GM18499 (cell line): ENCODE measurements at regions not wholly inside any gene's neighbourhood (a gene's known extent, or its start where the extent isn't known, plus 50 kb on each side); places are given as distances from the start of the nearest gene placed in this dataset.
A peak's percentile ranks its signal among the peaks of the same experiment; 100 is the strongest.
"Not testable (repeated sequence)": the region's sequence is repeated elsewhere in the genome, so short reads cannot be mapped to it uniquely, and the experiment has no call there.

Experiments
- ATAC-seq: cut with Tn5 transposase; IDR thresholded peaks from one replicate; pipeline ENCODE4 v1.9.1; 2021; ENCODE audit warnings: moderate number of reproducible peaks; ENCODE audit not compliant: insufficient read depth, unreplicated experiment

DNA sequence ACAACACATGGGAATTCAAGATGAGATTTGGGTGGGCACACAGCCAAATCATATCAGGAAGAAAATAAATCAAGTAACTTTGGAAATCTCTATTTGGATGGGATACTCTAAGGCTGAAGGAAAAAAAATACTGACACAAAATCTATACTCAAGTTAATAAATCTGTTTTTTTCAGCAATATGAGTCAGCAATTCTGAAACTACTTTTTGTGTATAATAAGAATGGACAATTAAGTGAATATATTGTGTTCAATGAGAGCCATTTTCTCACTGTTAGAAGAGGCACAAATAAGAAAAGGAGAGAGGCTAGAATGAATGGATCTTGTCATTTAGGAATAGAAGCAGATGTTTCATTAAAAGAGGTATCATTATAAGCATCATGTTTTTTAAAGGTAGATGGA lies 651.0 kb downstream of the TAF11L14 start:
- ATAC-seq, result no peak

DNA sequence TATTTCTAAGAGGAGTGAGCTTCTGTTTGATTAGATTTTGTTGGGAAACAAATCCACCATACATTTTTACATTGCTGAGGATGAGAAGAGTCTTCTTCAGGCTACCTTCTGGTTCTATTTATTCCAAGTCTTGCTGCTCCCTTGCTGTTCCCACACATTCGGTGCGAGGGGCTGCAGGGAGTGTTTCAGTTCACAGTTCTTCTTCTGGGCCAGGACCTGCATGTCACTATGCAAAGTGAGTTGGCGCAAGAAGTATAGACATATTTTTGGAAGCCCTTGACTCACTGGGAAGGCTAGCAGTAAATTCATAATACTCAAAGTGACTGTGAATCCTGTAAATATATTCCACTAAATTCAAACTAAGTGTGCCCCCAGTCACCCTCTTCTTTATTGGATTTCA lies 657.9 kb downstream of the TAF11L14 start:
- no peak for ATAC-seq

DNA sequence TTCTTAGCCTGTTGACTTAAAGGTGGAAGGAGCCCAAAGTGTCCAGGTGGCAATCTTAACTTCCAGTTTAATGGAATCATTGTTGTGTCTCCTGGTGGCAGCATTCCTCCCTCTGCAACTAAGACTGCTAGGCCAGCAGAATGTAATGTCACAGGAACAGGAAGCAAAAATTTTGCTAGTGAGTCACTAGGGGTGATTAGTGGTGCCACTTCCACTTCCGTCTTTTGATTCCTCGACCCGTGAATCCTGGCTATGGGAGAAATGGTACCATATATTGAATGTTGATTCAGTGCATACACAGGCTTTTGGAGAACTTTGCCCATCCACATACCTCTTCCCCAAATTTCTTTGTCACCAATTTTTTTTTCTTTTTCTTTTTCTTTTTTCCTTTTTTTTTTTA lies 661.4 kb downstream of the TAF11L14 start:
- ATAC-seq, result not testable (repeated sequence)

DNA sequence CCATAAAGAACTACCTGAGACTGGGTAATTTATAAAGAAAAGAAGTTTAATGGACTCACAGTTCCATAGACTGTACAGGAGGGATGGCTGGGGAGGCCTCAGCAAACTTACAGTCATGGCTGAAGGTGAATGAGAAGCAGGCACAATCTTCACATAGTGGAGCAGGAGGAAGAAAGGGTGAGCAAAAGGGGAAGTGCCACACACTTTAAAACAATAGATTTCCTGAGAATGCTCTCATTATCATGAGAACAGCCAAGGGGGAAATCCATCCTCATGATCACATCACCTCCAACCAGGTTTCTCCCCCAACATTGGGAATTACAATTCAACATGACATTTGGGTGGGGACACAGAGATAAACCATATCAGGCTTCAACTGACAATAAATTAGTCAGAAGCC lies 664.9 kb downstream of the TAF11L14 start:
- ATAC-seq, result no peak

DNA sequence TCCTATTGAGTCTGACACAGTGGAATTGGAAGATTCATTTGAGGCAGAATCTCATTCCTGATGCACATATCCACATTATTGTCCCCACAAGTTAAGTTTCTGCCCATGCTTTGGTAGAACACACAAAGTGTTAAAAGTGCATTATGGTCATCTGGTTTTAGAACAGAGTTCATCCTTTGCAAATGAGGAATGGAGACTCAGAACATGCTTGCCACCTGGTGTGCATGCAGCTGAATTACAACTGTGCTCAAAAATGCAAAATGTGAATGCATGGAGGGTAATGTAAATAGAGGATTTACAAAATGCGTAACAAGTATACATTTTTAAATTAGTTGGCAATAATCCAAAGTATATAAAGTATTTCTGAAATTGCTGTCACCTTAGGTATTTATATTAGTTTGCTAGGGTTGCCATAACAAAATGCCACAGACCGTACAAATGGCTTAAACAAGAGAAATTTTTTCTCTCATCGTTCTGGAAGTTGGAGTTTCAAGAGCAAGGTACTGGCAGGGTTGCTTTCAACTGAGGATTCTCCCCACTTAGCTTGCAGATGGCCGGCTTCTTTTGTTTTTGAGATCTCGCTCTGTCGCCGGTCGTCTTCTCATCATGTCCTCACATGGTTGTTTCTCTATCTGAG lies 671.1 kb downstream of the TAF11L14 start:
- peak; percentile 55 for ATAC-seq

DNA sequence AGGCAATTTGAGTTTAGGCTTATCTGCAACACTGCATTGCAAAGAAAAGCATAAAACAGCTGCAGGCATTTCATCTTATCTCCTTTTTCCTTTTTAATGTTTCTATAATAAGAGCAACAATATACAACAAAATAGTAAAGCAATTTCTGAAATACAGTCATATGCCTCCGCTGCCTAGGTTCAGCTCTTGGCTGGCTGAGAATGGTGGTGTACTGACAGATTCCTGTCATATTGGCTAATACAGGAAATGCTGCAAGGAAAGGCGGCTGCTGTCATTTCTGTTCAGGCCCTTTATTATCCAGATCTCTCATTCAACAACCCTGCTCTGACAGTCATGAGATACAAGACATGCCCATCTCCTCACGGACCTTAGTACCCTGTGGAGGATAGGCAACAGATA lies 677.0 kb downstream of the TAF11L14 start:
- ATAC-seq, result no peak

DNA sequence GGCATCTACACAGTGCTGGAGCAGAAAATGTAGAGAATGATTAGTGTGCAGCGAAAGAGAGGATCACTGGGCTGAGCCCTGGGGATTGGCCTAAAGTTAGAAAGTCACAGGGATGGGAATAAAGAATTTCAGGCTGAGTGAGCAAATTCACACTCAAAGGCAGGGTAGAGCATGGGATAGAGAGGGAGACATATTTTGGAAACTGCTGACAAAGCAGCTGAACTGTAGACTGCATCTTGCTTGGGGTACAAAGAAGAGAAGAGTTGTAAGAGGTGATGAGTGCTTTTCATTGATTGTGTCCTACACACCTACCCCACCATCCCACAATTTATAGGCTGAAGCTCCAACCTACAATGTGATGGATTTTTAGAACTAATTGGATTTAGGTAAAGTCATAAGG lies 677.8 kb downstream of the TAF11L14 start:
- no peak for ATAC-seq

DNA sequence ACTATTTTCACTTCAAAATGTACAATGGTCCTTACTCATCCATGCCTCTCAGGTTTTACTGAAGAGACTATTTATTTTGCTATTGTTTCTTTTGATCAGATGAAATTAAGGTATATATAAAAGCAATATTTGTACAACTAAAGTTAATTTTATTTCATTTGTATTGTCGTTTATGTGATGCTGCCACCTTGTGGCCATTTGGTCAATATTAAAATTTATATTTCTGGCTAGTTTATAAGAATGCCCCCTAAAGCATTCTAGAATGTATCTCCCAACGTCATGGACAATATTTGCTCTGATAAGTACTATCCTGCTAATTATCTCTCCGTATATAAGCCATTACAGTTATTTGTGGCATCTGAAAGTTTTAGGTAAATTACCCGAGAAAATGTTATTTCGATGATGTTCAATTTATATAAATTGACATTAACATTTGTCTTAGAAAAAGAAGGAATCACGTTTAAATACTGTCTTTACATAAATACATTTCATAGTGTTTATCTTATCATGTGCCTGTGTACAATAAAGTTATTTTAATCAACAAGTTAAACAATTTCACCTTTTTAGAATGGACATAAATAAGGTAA lies 680.0 kb downstream of the TAF11L14 start:
- no peak for ATAC-seq

DNA sequence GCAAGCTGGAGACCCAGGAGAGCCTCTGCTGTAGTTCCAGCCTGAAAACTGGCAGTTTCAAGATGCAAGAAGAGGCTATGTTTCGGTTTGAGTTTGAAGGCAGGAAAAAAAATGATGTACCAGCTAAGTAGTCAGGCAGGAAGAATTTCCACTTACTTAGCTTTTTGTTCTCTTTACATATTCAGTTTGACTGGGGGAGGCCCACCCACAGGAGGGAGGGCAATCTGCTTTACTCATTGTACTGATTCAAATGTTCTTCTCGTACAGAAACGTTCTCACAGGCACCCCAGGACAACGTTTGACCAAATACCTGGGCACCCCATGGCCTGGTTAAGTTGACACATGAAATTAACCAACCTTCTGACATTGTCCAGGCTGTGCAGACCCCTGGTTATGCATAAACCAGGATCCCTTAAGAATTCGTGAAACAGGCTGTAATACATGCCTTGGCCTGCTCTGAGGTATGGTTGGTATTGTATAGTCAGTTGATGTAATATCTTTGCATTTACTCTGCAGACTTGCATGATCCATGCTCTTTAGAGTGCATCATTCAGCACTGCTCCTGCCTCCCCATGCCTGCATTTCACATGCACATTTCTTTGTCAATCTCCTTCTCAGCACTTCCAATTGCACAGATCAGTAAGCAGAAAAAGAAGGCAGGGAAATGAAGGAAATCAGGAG lies 687.1 kb downstream of the TAF11L14 start:
- no peak for ATAC-seq

DNA sequence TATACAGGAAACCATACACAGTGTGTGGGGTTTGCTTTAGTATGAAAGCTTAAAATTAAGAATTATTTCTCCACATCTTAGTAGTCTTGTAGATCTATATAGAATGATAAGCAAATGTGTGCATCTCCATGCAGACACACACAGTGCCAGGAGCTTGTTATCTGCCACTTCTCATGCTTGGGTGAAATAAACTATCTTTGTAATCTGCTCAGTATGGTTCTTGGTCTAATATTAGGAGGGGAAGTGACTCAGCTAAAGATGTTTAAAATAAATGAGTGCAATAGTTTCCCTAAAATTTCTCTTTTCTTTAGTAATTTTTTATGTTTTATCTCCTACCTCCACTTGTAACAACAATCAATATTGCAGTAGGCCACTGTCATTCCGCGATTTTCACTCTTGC lies 689.6 kb downstream of the TAF11L14 start:
- no peak for ATAC-seq

DNA sequence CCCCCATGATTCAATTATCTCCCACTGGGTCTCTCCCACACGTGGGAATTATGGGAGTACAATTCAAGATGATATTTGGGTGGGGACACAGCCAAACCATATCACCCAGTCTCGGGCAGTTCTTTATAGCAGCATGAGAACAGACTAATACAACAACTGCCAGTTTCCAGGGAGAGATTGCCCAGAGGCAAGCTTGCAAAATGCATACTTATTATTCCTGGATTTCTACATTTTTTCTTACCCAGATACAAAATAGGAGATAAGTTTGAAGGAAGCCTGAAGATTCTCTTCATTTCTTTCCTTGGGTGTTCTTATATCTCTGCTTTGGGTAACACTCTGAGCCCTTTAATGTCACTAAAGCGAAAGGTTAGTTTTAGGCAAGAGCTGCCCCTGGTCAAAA lies 691.2 kb downstream of the TAF11L14 start:
- ATAC-seq, result no peak

DNA sequence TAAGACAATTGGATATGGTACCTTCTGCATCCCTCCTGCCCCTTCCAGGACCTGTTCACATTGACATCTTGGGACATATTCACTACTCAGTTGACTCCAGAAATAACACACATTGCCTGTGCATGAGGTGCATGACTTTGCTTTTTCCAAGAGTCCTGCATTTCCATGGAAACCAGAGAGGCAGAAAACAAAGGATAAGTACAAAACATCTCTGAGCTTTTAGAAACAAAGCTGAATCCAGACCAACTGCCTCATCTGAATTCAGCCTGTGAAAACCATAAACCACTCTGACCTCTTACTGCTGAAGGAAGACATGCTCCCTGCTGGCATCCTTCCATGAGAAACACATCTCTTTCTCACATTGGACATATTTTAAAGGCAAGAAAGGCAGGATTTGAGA lies 695.1 kb downstream of the TAF11L14 start:
- ATAC-seq, result no peak

DNA sequence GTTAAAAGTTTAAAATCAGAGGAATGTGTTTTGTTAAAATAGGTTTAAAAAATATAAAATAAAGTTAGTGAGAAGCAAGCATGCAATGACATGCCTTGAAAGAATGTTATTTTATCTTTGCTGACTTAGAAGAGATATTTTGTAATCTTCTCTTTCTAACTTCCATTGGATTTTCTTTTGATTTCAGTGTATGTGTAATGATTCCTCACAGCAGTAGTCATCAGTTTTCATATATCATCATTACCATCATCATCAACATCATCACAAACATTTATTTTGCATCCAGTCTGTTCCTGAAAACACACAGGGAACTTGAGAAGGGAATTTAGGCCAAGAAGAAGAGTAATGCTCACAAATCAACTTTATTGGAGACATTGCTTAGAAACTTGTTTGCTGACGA lies 699.6 kb downstream of the TAF11L14 start:
- ATAC-seq, result no peak

DNA sequence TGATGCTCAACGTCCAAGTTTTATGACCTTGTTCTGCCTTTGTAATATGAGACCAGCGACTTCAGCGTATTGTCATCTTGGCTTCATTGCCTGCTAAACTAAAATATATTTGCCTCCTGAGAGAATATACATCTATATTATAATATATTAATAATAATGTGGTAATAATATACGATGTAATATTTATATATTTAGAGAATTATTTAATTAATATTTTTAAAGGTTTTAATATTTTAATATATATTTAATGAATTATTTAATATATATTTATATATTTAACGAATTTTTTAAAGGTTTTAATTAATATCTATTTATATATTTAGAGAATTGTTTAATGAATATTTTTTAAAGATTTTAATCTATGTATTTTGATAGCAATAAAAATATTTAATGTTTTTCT lies 700.7 kb downstream of the TAF11L14 start:
- ATAC-seq, result no peak

DNA sequence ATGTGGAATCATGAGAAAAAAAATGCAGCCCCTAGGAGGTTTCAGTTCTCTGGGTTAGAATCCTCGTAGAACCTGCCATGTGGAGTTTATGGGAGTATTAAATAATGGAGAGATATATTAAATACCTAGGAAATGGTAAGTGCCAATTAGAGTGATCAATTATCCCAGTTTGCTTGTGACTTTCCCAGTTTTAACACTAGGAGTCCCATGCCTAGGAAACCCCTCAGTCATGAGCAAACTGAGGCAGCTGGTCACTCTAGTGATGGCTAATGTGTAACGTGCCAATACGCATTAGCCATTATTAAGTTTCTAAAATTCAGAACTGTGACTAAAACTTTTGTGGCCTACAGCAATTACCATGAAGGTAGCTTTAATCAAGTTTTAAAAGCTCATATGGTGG lies 720.6 kb downstream of the TAF11L14 start:
- no peak for ATAC-seq

DNA sequence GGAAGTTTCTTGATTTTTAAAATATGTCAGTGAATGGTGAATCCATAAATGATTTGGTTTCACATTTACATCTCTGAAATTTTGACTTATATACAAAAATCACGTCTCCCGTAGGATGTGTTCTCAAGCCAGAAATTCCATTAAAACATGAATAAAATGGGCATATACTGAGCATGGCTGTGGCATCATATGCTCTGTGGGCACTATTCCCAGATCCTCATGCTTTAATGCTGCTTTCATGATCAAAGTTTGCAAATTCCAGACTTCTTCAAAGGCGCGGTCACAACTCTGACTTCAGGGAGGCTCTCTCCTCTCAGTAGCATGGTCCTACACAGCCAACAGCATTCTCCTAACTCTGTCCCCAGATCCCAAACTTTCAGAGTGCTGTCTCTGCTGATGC lies 723.2 kb downstream of the TAF11L14 start:
- ATAC-seq, result no peak

DNA sequence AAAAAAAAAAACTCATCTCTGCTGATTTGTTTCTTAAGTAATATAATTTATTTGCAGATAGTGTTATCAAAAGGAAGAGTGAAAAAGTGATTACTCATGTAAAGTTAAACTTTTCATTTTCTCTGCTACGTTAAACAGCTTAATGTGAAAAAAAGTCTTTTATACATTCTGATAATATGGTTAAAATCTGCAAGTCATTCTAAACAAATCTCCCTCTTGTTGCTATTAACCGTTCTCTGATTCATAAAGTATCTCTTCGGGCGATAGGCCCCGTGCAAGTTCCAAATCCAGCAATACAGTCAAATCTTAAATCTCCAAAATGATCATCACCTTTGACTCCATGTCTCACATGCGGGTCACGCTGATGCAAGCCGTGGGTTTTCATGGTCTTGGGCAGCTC lies 732.0 kb downstream of the TAF11L14 start:
- no peak for ATAC-seq

DNA sequence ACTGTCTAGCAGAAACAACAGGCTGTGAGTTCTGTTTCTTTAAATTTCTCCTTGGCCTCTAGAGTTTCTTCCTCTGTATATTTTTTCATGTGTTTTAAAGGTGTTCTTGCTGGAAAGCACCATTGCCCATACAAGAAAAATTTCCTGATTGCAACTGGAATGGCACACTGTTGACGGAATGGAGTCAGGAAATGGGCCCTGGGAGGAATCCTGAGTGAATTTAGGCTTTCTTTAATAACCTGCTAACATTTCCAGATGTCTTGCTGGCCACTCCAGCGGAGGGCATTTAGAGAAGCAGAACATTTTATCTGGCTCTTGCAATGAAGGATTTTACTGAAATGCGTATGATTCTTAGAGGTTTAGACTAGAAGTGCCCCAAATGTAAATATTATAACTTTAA lies 736.3 kb downstream of the TAF11L14 start:
- no peak for ATAC-seq

DNA sequence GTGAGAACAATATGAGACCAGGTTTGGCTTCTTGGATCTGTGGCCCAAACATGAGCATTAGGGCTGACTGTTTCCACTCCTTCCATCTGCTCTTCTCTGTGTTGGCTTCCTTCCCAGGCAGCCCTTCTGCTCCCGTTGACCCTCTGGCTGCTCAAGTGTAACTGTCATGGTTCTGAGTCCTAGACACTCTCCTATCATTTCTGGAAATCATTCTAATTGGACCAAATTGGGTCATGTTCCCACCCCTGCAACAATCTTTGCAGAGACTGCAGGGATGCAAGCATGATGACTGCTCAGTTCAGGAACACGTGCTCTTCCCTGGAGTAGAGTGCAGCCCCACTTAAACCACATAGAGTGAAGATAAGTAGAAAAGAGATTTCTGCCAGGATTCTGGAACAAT lies 741.4 kb downstream of the TAF11L14 start:
- ATAC-seq, result no peak

DNA sequence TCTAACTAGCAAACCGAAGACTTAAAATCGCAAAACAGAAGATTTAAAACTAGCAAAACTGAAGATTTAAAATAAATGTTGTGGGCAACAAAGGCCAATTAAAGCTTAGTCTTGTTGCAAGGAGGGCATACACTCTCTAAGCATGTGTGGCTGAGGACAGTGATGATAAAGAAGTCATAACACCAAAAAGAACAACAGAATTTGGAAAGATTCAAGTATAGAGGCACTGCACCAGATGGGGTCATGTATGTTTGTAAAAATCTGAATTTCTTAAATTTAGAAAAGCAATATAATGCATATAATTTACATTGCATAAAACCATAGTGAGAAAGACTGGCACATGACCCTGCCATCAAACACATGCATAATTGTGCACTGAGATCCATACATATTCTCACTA lies 743.8 kb downstream of the TAF11L14 start:
- no peak for ATAC-seq

DNA sequence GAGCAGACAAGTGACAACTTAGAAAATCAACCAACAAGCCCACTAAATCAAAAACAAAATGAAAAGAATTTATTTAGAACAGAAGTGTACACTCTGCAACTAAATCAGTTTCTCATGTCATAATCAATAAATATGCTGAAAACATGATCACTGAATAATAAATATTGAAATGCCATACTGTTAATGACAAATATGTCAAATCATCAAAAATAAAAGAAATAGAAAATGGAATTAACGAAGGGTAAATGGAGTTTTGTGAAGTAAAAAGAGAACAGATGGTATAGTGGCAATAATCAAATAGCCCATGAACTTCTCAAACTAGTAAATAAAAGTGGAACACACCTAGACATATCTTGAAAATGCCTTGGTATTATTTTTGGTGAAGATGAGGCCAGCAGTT lies 744.9 kb downstream of the TAF11L14 start:
- ATAC-seq, result no peak

DNA sequence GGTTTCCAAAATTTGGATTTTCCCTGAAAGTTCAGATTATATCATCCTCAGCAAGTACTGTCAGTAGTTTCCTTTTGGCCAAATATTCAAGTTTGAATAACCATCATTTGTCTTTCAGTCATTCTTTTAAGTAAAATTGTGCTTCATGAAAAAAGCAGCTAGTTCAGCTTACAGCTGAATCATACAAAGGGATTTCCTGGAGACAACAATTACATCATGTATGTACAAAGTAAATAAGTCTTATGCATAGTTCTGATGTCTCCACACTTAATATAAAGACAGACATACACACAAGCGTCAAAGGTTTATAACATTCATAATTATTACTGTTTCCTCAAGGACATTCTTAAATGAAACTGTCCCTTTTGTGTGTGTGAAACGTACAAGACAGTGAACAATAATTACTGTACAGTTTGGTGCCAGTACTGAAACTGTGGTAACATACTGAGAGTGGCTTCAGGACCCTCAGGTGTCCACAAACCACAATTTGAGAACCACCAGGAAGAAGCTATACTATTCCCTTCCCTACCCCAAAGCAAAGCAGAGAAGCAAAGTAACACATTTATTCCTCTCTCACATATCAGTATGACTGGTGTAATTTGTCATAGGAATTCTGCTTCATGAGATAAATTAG lies 746.6 kb downstream of the TAF11L14 start:
- no peak for ATAC-seq
